Smooth muscle cell (in vitro differentiated cells): ENCODE measurements at regions not wholly inside any gene's neighbourhood (a gene's known extent, or its start where the extent isn't known, plus 50 kb on each side); places are given as distances from the start of the nearest gene placed in this dataset.

Experiments used
- DNase-seq: peaks from one replicate; lab custom pipeline; 2025; ENCODE audit not compliant: unreplicated experiment; lab: John Stamatoyannopoulos, UW
- H2AFZ ChIP-seq: fragments of 200-600 bp; sonication (generic); 2 replicates; pipeline ENCODE4 v1.6.0; 2016; ENCODE audit warnings: antibody characterized with exemption, low read depth, mild to moderate bottlenecking
- H3F3A ChIP-seq: fragments of 200-600 bp; sonication (generic); 2 replicates; pipeline ENCODE4 v1.6.0; 2017; ENCODE audit warnings: antibody characterized with exemption, low read depth
- H3K27ac ChIP-seq: fragments of 200-600 bp; sonication (generic); 2 replicates; pipeline ENCODE4 v1.5.1; 2016; ENCODE audit warnings: low read depth, mild to moderate bottlenecking
- H3K27me3 ChIP-seq: fragments of 200-600 bp; sonication (generic); 2 replicates; pipeline ENCODE4 v1.6.1; 2016; ENCODE audit warnings: low read depth, mild to moderate bottlenecking
- H3K36me3 ChIP-seq: fragments of 200-600 bp; sonication (generic); 2 replicates; pipeline ENCODE4 v1.5.1; 2016; ENCODE audit warnings: low read depth
- H3K4me1 ChIP-seq: fragments of 200-600 bp; sonication (generic); 2 replicates; pipeline ENCODE4 v1.5.1; 2016; ENCODE audit warnings: low read depth
- H3K4me2 ChIP-seq: fragments of 200-600 bp; sonication (generic); 2 replicates; pipeline ENCODE4 v1.6.0; 2016; ENCODE audit warnings: mild to moderate bottlenecking
- H3K4me3 ChIP-seq: fragments of 200-600 bp; sonication (generic); 2 replicates; pipeline ENCODE4 v1.5.1; 2016; ENCODE audit warnings: mild to moderate bottlenecking
- H3K79me2 ChIP-seq: fragments of 200-600 bp; sonication (generic); 2 replicates; pipeline ENCODE4 v1.6.0; 2016; ENCODE audit warnings: low read depth, mild to moderate bottlenecking
- H3K9ac ChIP-seq: fragments of 200-600 bp; sonication (generic); 2 replicates; pipeline ENCODE4 v1.6.0; 2016; ENCODE audit warnings: low read depth
- H3K9me3 ChIP-seq: fragments of 200-600 bp; sonication (generic); replicated peaks from 2 replicates; pipeline ENCODE4 v1.5.1; 2016; ENCODE audit warnings: low read depth
- H4K20me1 ChIP-seq: fragments of 200-600 bp; sonication (generic); 2 replicates; pipeline ENCODE4 v1.6.0; 2016; ENCODE audit warnings: low read depth
- WGBS: methylation state at CpG from one replicate; pipeline ENCODE4 v1.1.7; 2016; ENCODE audit warnings: low lambda C conversion rate; 5-methylcytosine and 5-hydroxymethylcytosine counted together
- TF ChIP-seq, protein P1 (sequence below): fragments of 200-600 bp; sonication (generic); IDR thresholded peaks from 2 replicates; pipeline ENCODE4 v1.5.1; 2017; ENCODE audit warnings: borderline replicate concordance, mild to moderate bottlenecking, antibody characterized with exemption; ENCODE audit not compliant: insufficient read depth, poor library complexity, severe bottlenecking

- Histone ChIP-seq H4K20me1 (no peaks in the 10 kb centered on the region), H2AFZ (no peak overlapping the region), H3K4me2 (no peak overlapping the region), H3K9me3 (no peaks in the 10 kb centered on the region), H3K79me2 (no peaks in the 10 kb centered on the region), H3K27ac (no peak overlapping the region), H3F3A (no peaks in the 10 kb centered on the region), H3K4me1 (no peaks in the 10 kb centered on the region), H3K9ac (no peak overlapping the region), H3K27me3 (no peaks in the 10 kb centered on the region), H3K4me3 (no peak overlapping the region), H3K36me3 (no peaks in the 10 kb centered on the region)
- TF ChIP-seq, protein P1, sequence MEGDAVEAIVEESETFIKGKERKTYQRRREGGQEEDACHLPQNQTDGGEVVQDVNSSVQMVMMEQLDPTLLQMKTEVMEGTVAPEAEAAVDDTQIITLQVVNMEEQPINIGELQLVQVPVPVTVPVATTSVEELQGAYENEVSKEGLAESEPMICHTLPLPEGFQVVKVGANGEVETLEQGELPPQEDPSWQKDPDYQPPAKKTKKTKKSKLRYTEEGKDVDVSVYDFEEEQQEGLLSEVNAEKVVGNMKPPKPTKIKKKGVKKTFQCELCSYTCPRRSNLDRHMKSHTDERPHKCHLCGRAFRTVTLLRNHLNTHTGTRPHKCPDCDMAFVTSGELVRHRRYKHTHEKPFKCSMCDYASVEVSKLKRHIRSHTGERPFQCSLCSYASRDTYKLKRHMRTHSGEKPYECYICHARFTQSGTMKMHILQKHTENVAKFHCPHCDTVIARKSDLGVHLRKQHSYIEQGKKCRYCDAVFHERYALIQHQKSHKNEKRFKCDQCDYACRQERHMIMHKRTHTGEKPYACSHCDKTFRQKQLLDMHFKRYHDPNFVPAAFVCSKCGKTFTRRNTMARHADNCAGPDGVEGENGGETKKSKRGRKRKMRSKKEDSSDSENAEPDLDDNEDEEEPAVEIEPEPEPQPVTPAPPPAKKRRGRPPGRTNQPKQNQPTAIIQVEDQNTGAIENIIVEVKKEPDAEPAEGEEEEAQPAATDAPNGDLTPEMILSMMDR, result no peak
- DNase-seq, result no peak
- WGBS, result 70% methylated on average over 3 of the region's 3 CpGs
These were observed 306.6 kb upstream of the LYPLAL1 start for GRCh38 chr1:218867066-218867465.

DNA sequence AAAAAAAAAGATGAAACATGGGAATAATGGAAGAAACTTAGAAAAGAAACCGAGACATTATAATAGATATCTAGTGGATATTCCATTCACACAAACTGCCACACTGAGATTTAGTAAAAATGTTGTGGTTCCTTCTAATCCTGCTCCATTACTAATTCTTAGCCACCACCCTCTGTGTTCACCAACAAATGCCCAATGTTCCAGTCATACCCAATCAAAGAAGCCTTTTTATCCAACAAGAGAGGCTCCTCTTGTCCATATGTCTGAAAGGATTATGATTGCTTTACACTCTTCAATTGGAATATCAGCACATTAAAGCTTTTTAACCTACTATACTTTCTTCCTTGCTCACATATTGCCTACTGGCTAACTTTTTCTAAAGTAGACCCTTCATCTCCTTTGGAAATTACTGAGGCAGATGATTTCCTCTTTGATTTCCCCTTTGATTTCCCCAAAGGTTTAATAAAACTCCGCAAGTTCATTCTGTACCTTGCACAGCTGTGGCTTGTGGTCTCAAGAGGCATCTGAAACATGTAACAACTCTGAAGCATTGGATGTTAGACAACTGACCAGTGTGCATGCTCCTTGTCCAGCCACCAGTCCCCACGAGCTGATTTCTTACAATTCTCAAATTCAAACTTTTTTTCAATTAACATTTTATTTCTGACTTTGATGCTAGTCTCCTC lies 305.6 kb upstream of the LYPLAL1 start:
- peak overlapping the region; percentile 28 for H3K4me2 ChIP-seq
- no peaks in the 10 kb centered on the region for H3K27me3 ChIP-seq
- no peaks in the 10 kb centered on the region for H3K36me3 ChIP-seq

DNA sequence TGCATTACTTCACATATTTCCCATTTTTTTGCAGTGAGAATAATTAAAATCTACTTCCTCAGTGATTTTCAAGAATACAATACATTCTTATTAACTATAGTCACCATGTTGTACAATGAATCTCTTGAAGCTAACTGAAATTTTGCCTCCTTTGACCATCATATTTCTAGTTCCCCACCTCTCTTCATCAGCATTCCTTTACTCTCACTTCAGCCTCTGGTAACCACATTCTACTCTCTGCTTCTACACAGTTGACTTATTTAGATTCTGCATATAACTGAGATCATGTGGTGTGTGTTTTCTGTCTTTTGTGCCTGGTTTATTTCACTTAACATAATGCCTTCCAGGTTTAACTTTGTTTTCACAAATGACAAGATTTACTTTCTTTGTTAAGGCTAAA lies 304.4 kb upstream of the LYPLAL1 start:
- Histone ChIP-seq H4K20me1 (no peaks in the 10 kb centered on the region), H3K4me1 (no peaks in the 10 kb centered on the region), H3F3A (no peaks in the 10 kb centered on the region), H2AFZ (no peak overlapping the region), H3K4me3 (no peak overlapping the region), H3K36me3 (no peaks in the 10 kb centered on the region), H3K9ac (no peak overlapping the region), H3K79me2 (no peaks in the 10 kb centered on the region), H3K4me2 (no peak overlapping the region), H3K27me3 (no peaks in the 10 kb centered on the region), H3K27ac (no peak overlapping the region), H3K9me3 (no peaks in the 10 kb centered on the region)
- no peak for DNase-seq
- TF ChIP-seq, protein P1, result no peak

More for the DNA sequence above, 305.6 kb upstream of the LYPLAL1 start:
- Histone ChIP-seq H3K9me3 (no peaks in the 10 kb centered on the region), H3F3A (no peaks in the 10 kb centered on the region), H4K20me1 (no peaks in the 10 kb centered on the region), H3K27ac (peak overlapping the region; percentile 48), H2AFZ (no peak overlapping the region), H3K9ac (no peak overlapping the region), H3K4me3 (no peak overlapping the region), H3K79me2 (no peaks in the 10 kb centered on the region), H3K4me1 (no peaks in the 10 kb centered on the region)
- no peak for DNase-seq
- TF ChIP-seq, protein P1, result no peak
- WGBS, result 47% methylated on average over 3 of the region's 3 CpGs

- Histone ChIP-seq H3K36me3 (no peaks in the 10 kb centered on the region), H4K20me1 (no peaks in the 10 kb centered on the region), H3K4me3 (no peak overlapping the region), H3F3A (no peaks in the 10 kb centered on the region), H3K27me3 (no peaks in the 10 kb centered on the region), H3K79me2 (no peaks in the 10 kb centered on the region), H3K4me2 (no peak overlapping the region), H2AFZ (no peak overlapping the region), H3K9me3 (no peaks in the 10 kb centered on the region), H3K9ac (no peak overlapping the region), H3K27ac (no peak overlapping the region), H3K4me1 (no peaks in the 10 kb centered on the region)
- TF ChIP-seq, protein P1, result no peak
- no peak for DNase-seq
- WGBS, result 45% methylated on average over 4 of the region's 4 CpGs
These were observed 301.7 kb upstream of the LYPLAL1 start for GRCh38 chr1:218872026-218872425.
